GM12878 (cell line): ENCODE measurements at regions not wholly inside any gene's neighbourhood (a gene's known extent, or its start where the extent isn't known, plus 50 kb on each side); places are given as distances from the start of the nearest gene placed in this dataset.

ENCODE experiments used
- ATAC-seq: fragments of 200-7000 bp; cut with Tn5 transposase; 3 replicates; pipeline ENCODE4 v1.9.1; 2020; ENCODE audit warnings: mild to moderate bottlenecking, moderate library complexity
- BruUV-seq: library from RNA; stranded (reverse); fragments of 400-500 nt; replicated peaks from 2 replicates; lab custom pipeline; 2021; lab: Mats Ljungman, UMichigan
- CTCF ChIA-PET: fragments of 300-600 bp; sonication (Branson Sonifier 250); formaldehyde crosslinking; extraction: SDS; loops from one replicate; lab custom pipeline; 2021; ENCODE audit warnings: inconsistent platforms; lab: Yijun Ruan, JAX
- POLR2A ChIA-PET: fragments of 350-600 bp; formaldehyde crosslinking; extraction: SDS; loops from one replicate; lab custom pipeline; 2021; ENCODE audit warnings: inconsistent platforms; lab: Charles Lee
- RAD21 ChIA-PET: fragments of 300-600 bp; sonication (Branson Sonifier 250); formaldehyde crosslinking; loops from one replicate; lab custom pipeline; 2023; ENCODE audit warnings: antibody characterized with exemption; ENCODE audit not compliant: unreplicated experiment; lab: Charles Lee
- SMC1A ChIA-PET: fragments of 300-600 bp; sonication (Branson Sonifier 250); formaldehyde crosslinking; loops from one replicate; lab custom pipeline; 2023; ENCODE audit not compliant: unreplicated experiment, uncharacterized antibody; lab: Charles Lee
- DNase-seq: peaks from one replicate; pipeline ENCODE4 v3.0.0-alpha.2; 2011; ENCODE audit warnings: low read depth, low spot score
- FAIRE-seq: peaks from 3 replicates; lab custom pipeline; 2011; peaks lifted over from hg19 to GRCh38; lab: Jason Lieb, UNC
- H2AFZ ChIP-seq: 2 replicates; pipeline ENCODE4 v1.6.0; 2011; ENCODE audit warnings: low read depth, low read length, control low read depth; ENCODE audit not compliant: control insufficient read depth
- H3K27ac ChIP-seq: 2 replicates; pipeline ENCODE4 v1.5.1; 2011; ENCODE audit warnings: control low read depth; ENCODE audit not compliant: control insufficient read depth, insufficient read depth
- H3K27me3 ChIP-seq, 2 experiments: replicated peaks in 1 of 2; 2 replicates each; pipeline versions ENCODE4 v1.6.0 to v1.6.1; 2011; ENCODE audit warnings: low read length in 1 of 2; ENCODE audit not compliant: control insufficient read depth in 2 of 2, insufficient read depth in 2 of 2
- H3K36me3 ChIP-seq, 2 experiments: 2 replicates each; pipeline ENCODE4 v1.5.1; 2011; ENCODE audit warnings: low read length in 1 of 2; ENCODE audit not compliant: control insufficient read depth in 2 of 2, insufficient read depth in 2 of 2
- H3K4me1 ChIP-seq: 2 replicates; pipeline ENCODE4 v1.6.1; 2011; ENCODE audit warnings: mild to moderate bottlenecking, low read length, moderate library complexity, mixed read lengths; ENCODE audit not compliant: control insufficient read depth, insufficient read depth
- H3K4me2 ChIP-seq: 2 replicates; pipeline ENCODE4 v1.6.0; 2011; ENCODE audit warnings: control low read depth; ENCODE audit not compliant: control insufficient read depth, insufficient read depth
- H3K4me3 ChIP-seq: fragments of 200-600 bp; sonication (generic); 2 replicates; pipeline ENCODE4 v1.5.1; 2016
- H3K79me2 ChIP-seq: 2 replicates; pipeline ENCODE4 v1.6.0; 2011; ENCODE audit warnings: low read length; ENCODE audit not compliant: control insufficient read depth, insufficient read depth
- H3K9ac ChIP-seq: 2 replicates; pipeline ENCODE4 v1.8.0; 2011; ENCODE audit warnings: low read length, control low read depth, mixed read lengths; ENCODE audit not compliant: control insufficient read depth, insufficient read depth
- H3K9me3 ChIP-seq: replicated peaks from 3 replicates; pipeline ENCODE4 v1.5.1; 2011; ENCODE audit warnings: mild to moderate bottlenecking, low read length; ENCODE audit not compliant: control insufficient read depth, insufficient read depth
- H4K20me1 ChIP-seq: 2 replicates; pipeline ENCODE4 v1.6.0; 2011; ENCODE audit not compliant: control insufficient read depth, insufficient read depth
- ATF7 ChIP-seq: fragments of 450-650 bp; IDR thresholded peaks from 2 replicates; pipeline ENCODE4 v1.6.1; 2016; ENCODE audit warnings: low read depth, mild to moderate bottlenecking
- BCL3 ChIP-seq: IDR thresholded peaks from 2 replicates; pipeline ENCODE4 v1.6.1; 2011; ENCODE audit warnings: borderline replicate concordance, low read depth, mild to moderate bottlenecking, moderate library complexity, low read length; ENCODE audit not compliant: insufficient read depth, poor library complexity, severe bottlenecking
- DPF2 ChIP-seq: fragments of 450-650 bp; IDR thresholded peaks from 2 replicates; pipeline ENCODE4 v1.6.1; 2017; ENCODE audit warnings: mild to moderate bottlenecking
- ETV6 ChIP-seq, 2 experiments: fragments of 450-650 bp in 1 of 2; IDR thresholded peaks in 1 of 2; conservative IDR thresholded peaks in 1 of 2; 2 replicates each; pipeline ENCODE4 v1.6.1; 2014; ENCODE audit warnings: antibody characterized with exemption in 1 of 2, borderline replicate concordance in 1 of 2, low read depth in 1 of 2, mild to moderate bottlenecking in 1 of 2, moderate library complexity in 1 of 2
- GABPA ChIP-seq: IDR thresholded peaks from 2 replicates; pipeline ENCODE4 v1.6.1; 2014; ENCODE audit warnings: antibody characterized with exemption, low read depth, mild to moderate bottlenecking, inconsistent platforms
- JUND ChIP-seq: IDR thresholded peaks from 2 replicates; pipeline ENCODE4 v1.6.1; 2012; ENCODE audit warnings: low read depth, mild to moderate bottlenecking, low read length, improper control_type of control experiment, moderate library complexity
- KLF5 ChIP-seq: fragments of 450-650 bp; IDR thresholded peaks from 2 replicates; pipeline ENCODE4 v1.6.1; 2014; ENCODE audit warnings: mild to moderate bottlenecking; ENCODE audit not compliant: partially characterized antibody
- NRF1 ChIP-seq: conservative IDR thresholded peaks from 2 replicates; pipeline ENCODE4 v1.6.1; 2011; ENCODE audit warnings: mild to moderate bottlenecking, low read depth, low read length, improper control_type of control experiment
- RCOR1 ChIP-seq: conservative IDR thresholded peaks from 2 replicates; pipeline ENCODE4 v1.6.1; 2012; ENCODE audit warnings: low read depth, low read length, improper control_type of control experiment
- RELA ChIP-seq: fragments of 450-650 bp; IDR thresholded peaks from 2 replicates; pipeline ENCODE4 v1.8.0; 2014; ENCODE audit warnings: borderline replicate concordance; ENCODE audit not compliant: partially characterized antibody
- SIX5 ChIP-seq: IDR thresholded peaks from 2 replicates; pipeline ENCODE4 v1.6.1; 2011; ENCODE audit warnings: mild to moderate bottlenecking, low read depth, low read length, moderate library complexity; ENCODE audit not compliant: severe bottlenecking
- SPI1 ChIP-seq: IDR thresholded peaks from 2 replicates; pipeline ENCODE4 v1.6.1; 2011; ENCODE audit warnings: low read depth, mild to moderate bottlenecking, low read length, moderate library complexity, borderline replicate concordance; ENCODE audit not compliant: insufficient read depth
- TBL1XR1 ChIP-seq: IDR thresholded peaks from 2 replicates; pipeline ENCODE4 v1.6.1; 2012; ENCODE audit warnings: low read depth, low read length, improper control_type of control experiment
- TCF12 ChIP-seq: IDR thresholded peaks from 2 replicates; pipeline ENCODE4 v1.6.1; 2011; ENCODE audit warnings: low read depth, mild to moderate bottlenecking, low read length
- ZBTB33 ChIP-seq: fragments of 450-650 bp; IDR thresholded peaks from 2 replicates; pipeline ENCODE4 v1.6.1; 2017; ENCODE audit warnings: mild to moderate bottlenecking
- WGBS: methylation state at CpG from one replicate; pipeline ENCODE4 v1.1.6; 2016; ENCODE audit warnings: low lambda C conversion rate; ENCODE audit not compliant: insufficient replicate concordance, insufficient coverage; ENCODE audit errors: missing lambda C conversion rate; 5-methylcytosine and 5-hydroxymethylcytosine counted together
- in situ Hi-C: fragments of 300-500 bp; cut with MboI; formaldehyde crosslinking; loops from 9 replicates; pipeline ENCODE4 v1.14.3; 2018; ENCODE audit warnings: mixed read lengths
- intact Hi-C: fragments of 100-400 bp; cut with micrococcal nuclease; formaldehyde crosslinking; loops from one replicate; pipeline ENCODE4 v1.14.2; 2022; ENCODE audit not compliant: unreplicated experiment

- TF ChIP-seq RELA, result no peak
- no peak for TF ChIP-seq GABPA
- TF ChIP-seq SPI1, result no peak
- TF ChIP-seq SIX5, result no peak
- TF ChIP-seq ATF7, result no peak
- TF ChIP-seq TCF12, result no peak
- TF ChIP-seq JUND, result no peak
- TF ChIP-seq TBL1XR1, result no peak
- TF ChIP-seq, all 136 proteins: peak for 0
- H3K4me3 ChIP-seq, result no peak overlapping the region
- H4K20me1 ChIP-seq, result no peaks in the 10 kb centered on the region
- RAD21 ChIA-PET, result no interaction called here
- FAIRE-seq (no peak), ATAC-seq (no peak), DNase-seq (no peak)
- CTCF ChIA-PET, result no interaction called here
- POLR2A ChIA-PET, result no interaction called here
- no peaks in the 10 kb centered on the region for H3K27me3 ChIP-seq
- H3K4me1 ChIP-seq, result no peaks in the 10 kb centered on the region
- SMC1A ChIA-PET, result no interaction called here
- H3K4me2 ChIP-seq, result no peak overlapping the region
- H3K79me2 ChIP-seq, result no peaks in the 10 kb centered on the region
- H2AFZ ChIP-seq, result no peak overlapping the region
- no peaks in the 10 kb centered on the region for H3K36me3 ChIP-seq
- intact Hi-C loops, result no loop called here
- in situ Hi-C loops, result no loop called here
- H3K27ac ChIP-seq, result no peak overlapping the region
- no peak overlapping the region for H3K9ac ChIP-seq
- H3K9me3 ChIP-seq, result no peaks in the 10 kb centered on the region
- 5% methylated on average over 1 of the region's 1 CpG for WGBS
- BruUV-seq, result no TSS peak
Observed at GRCh38 chr17:22253007-22253406, 560.7 kb downstream of the KCNJ18 start.

GRCh38 chr17:22265807-22266206 is 573.5 kb downstream of the KCNJ18 start:
- SMC1A ChIA-PET, result no interaction called here
- Histone ChIP-seq H3K4me1 (no peaks in the 10 kb centered on the region), H3K36me3 (no peaks in the 10 kb centered on the region), H3K4me2 (no peak overlapping the region), H3K9ac (no peak overlapping the region), H2AFZ (no peak overlapping the region), H4K20me1 (no peaks in the 10 kb centered on the region), H3K4me3 (no peak overlapping the region), H3K27ac (no peak overlapping the region), H3K9me3 (no peaks in the 10 kb centered on the region; the same call in 2 of the 3 replicates), H3K27me3 (no peaks in the 10 kb centered on the region), H3K79me2 (no peaks in the 10 kb centered on the region)
- intact Hi-C loops (no loop called here), in situ Hi-C loops (no loop called here)
- no peak for DNase-seq
- BruUV-seq, result no TSS peak
- CTCF ChIA-PET, result no interaction called here
- FAIRE-seq, result no peak
- no peak for ATAC-seq
- 22% methylated on average over 17 of the region's 17 CpGs for WGBS
- RAD21 ChIA-PET, result no interaction called here
- POLR2A ChIA-PET, result no interaction called here
- TF ChIP-seq RCOR1, result no peak
- TF ChIP-seq ZBTB33, result no peak
- TF ChIP-seq ETV6 (conservative IDR thresholded peaks at IDR 0.05 in 1 of 2, IDR thresholded peaks at IDR 0.05 in 1 of 2; ENCODE audit: borderline replicate concordance in 1 of 2, low read depth in 1 of 2), result no peak
- TF ChIP-seq DPF2, result no peak
- no peak for TF ChIP-seq NRF1
- TF ChIP-seq BCL3, result no peak
- no peak for TF ChIP-seq KLF5
